ENCODE measurements at regions not wholly inside any gene's neighbourhood (a gene's known extent, or its start where the extent isn't known, plus 50 kb on each side); places are given as distances from the start of the nearest gene placed in this dataset.
"Not testable (repeated sequence)": the region's sequence is repeated elsewhere in the genome, so short reads cannot be mapped to it uniquely, and the experiment has no call there.

DNA sequence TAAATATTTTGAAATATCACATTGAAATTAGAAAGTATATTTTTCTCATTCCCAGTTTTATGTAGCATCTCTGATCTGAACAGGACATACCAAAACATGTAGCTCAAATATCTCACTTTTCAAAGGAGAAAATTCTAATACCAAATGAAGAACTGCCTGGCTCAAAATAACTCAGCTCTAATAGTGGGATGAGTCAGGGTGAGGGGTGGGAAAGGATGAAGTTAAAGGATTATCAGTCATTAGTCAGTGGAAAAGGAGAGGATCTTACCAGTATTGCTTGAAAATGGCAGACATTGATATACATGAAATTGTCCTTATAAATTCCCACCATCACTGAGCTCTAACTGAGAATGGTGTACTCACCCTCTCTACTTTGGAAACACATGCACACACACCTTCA is 803.2 kb downstream of the RAPGEF2 start:
- H3K4me3 ChIP-seq (ENCODE audit: low read depth, low read length), result no peak overlapping the region
- TF ChIP-seq, protein P1, sequence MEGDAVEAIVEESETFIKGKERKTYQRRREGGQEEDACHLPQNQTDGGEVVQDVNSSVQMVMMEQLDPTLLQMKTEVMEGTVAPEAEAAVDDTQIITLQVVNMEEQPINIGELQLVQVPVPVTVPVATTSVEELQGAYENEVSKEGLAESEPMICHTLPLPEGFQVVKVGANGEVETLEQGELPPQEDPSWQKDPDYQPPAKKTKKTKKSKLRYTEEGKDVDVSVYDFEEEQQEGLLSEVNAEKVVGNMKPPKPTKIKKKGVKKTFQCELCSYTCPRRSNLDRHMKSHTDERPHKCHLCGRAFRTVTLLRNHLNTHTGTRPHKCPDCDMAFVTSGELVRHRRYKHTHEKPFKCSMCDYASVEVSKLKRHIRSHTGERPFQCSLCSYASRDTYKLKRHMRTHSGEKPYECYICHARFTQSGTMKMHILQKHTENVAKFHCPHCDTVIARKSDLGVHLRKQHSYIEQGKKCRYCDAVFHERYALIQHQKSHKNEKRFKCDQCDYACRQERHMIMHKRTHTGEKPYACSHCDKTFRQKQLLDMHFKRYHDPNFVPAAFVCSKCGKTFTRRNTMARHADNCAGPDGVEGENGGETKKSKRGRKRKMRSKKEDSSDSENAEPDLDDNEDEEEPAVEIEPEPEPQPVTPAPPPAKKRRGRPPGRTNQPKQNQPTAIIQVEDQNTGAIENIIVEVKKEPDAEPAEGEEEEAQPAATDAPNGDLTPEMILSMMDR (IDR thresholded peaks at IDR 0.05; ENCODE audit: low read depth, low read length, missing control alignments), result no peak
- DNase-seq (ENCODE audit: low read depth), result no peak

DNA sequence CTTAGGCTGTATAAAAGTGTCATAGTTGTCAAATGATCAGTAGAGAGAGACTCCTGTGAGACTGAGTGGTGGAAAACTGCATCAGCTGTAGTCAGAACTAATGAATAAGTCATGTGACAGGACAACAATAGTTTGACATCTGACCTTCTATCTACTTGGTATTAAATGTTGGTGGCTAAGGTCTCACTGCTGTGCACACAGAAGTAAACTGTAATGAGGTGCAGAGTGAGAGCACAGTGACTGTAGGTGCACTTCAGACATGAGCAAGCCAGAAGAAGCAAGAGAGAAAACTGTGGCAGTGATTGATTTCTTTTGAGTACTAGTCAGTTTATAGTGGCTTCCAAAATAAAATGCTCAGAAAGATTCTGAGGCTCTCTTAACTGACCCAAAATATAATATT is 803.6 kb downstream of the RAPGEF2 start:
- TF ChIP-seq, protein P1 (IDR thresholded peaks at IDR 0.05; ENCODE audit: low read depth, low read length, missing control alignments), result no peak
- no peak for DNase-seq (ENCODE audit: low read depth)
- no peak overlapping the region for H3K4me3 ChIP-seq (ENCODE audit: low read depth, low read length)

DNA sequence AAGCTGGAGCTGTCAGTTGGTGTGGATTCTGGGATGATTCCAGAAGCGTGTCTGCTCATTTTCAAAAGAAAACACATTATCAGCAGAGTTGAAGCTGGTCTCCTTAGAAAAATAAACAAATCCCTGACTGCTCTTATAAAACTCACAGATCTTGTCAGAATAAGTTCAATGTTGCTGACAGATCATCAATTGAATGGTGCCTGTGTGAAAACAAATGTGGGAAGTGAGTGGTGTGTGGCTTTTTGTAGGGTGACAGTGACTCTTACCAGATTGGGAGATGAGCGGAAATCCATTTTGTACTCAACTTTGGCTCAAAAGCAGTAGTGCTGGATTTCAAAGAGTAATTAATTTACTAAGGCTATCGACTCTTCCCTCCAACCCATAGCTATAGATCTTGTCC is 807.8 kb downstream of the RAPGEF2 start:
- DNase-seq (ENCODE audit: low read depth), result no peak
- TF ChIP-seq, protein P1 (IDR thresholded peaks at IDR 0.05; ENCODE audit: low read depth, low read length, missing control alignments), result no peak
- H3K4me3 ChIP-seq (ENCODE audit: low read depth, low read length), result no peak overlapping the region

DNA sequence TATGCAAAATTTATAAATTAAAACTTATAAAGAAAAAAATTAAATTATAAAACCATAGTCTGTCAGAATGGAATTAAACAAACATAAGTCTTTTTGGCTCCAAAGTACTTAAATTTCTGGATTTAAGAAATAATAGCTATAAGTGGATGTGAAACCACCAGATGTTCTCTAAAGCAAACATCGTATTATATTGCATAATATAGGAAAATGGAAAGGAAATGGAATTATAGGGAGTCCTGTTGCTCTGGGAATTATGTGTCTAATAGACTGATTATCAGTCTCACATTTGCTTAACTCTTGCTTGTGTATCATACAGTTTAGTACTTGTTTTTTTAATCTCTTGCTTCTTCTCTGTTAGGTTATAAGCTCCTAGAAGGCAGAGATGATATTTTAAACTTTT is 819.2 kb downstream of the RAPGEF2 start:
- DNase-seq (ENCODE audit: low read depth), result no peak
- no peak overlapping the region for H3K4me3 ChIP-seq (ENCODE audit: low read depth, low read length)
- TF ChIP-seq, protein P1 (IDR thresholded peaks at IDR 0.05; ENCODE audit: low read depth, low read length, missing control alignments), result no peak

DNA sequence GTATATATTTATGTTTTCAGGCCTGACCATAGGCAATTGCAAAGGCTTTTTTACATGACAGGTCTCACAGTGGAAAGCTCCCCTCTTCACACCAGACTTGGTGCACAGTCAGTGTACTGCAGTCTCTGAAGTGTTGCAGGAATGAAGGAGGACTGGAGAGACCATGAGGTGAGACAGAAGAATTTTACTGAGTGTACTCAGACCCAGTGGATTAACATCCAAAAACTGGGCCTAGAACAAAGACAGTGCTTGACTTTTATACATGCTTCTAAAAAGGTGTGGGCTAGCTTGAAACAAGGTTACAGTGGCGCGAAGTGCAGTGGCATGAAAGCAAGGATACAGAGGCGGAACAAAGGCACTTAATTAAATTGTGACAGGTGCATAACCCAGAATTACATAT is 822.9 kb downstream of the RAPGEF2 start:
- TF ChIP-seq, protein P1 (IDR thresholded peaks at IDR 0.05; ENCODE audit: low read depth, low read length, missing control alignments), result no peak
- H3K4me3 ChIP-seq (ENCODE audit: low read depth, low read length), result no peak overlapping the region
- DNase-seq (ENCODE audit: low read depth), result no peak

DNA sequence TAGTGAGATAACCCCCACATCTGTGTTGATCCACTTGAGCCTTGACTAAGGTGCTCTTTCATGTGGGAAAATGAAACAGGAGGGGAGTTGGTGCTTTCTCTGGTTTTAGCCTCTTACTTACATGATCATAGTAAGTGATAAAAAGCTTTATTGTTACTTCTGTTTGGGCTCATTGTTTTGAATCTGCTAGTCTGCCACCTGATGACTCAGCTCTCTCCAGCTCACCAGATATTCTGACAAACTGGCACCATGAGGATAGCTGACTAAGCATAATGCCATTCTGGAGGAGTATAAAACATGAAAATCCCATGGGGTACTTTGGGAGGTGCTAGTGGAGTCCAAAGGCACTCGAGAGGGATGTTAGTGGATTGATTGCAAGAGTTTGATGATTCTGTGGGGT is 824.0 kb downstream of the RAPGEF2 start:
- DNase-seq (ENCODE audit: low read depth), result no peak
- TF ChIP-seq, protein P1 (IDR thresholded peaks at IDR 0.05; ENCODE audit: low read depth, low read length, missing control alignments), result no peak
- no peak overlapping the region for H3K4me3 ChIP-seq (ENCODE audit: low read depth, low read length)

DNA sequence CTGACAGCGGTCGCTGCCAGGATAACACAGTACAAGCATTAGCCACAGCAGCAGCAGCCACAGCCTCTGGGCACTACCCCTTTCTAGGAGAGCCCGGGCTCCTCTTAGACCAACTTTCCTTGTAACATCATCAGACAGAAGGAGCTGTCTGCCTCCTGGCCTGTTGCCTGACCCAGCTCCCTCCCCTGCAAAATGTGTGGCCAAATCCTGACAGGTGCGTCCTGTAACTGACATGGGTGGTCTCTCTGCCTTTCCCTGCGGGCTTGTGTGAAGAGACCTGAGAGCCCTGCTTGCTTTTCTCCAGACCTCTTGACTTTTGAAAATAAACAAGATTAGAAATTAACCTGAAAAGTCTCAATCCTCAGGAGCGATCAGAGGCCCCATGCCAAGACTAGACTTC is 824.9 kb downstream of the RAPGEF2 start:
- TF ChIP-seq, protein P1 (IDR thresholded peaks at IDR 0.05; ENCODE audit: low read depth, low read length, missing control alignments), result no peak
- no peak for DNase-seq (ENCODE audit: low read depth)
- no peak overlapping the region for H3K4me3 ChIP-seq (ENCODE audit: low read depth, low read length)

DNA sequence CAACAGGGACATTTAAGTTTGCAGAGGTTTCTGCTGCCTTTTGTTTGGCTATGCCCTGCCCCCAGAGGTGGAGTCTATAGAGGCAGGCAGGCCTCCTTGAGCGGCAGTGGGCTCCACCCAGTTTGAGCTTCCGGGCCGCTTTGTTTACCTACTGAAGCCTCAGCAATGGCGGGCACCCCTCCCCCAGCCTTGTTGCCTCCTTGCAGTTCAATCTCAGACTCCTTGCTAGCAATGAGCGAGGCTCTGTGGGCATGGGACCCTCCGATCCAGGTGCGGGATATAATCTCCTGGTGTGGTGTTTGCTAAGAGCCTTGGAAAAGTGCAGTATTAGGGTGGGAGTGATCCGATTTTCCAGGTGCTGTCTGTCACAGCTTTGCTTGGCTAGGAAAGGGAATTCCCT is 831.7 kb downstream of the RAPGEF2 start:
- not testable (repeated sequence) for DNase-seq (ENCODE audit: low read depth); H3K4me3 ChIP-seq (ENCODE audit: low read depth, low read length)
